Ovary (tissue), 3 donors: ENCODE measurements at regions not wholly inside any gene's neighbourhood (a gene's known extent, or its start where the extent isn't known, plus 50 kb on each side); places are given as distances from the start of the nearest gene placed in this dataset.

ENCODE experiments used
- CTCF ChIP-seq, 3 donors: fragments of 450-650 bp in 2 of 3; fragments of 200-600 bp in 1 of 3; IDR thresholded peaks; one replicate each; pipeline versions ENCODE4 v1.5.1 to v1.8.0; 2016 to 2022; ENCODE audit warnings: antibody characterized with exemption in 3 of 3, mild to moderate bottlenecking in 1 of 3
- POLR2A ChIP-seq: fragments of 450-650 bp; IDR thresholded peaks from one replicate; pipeline ENCODE4 v1.6.1; 2017; ENCODE audit warnings: antibody characterized with exemption, mild to moderate bottlenecking, moderate library complexity
- donor health status: DM: no; HTN: no; CAD: no.

DNA sequence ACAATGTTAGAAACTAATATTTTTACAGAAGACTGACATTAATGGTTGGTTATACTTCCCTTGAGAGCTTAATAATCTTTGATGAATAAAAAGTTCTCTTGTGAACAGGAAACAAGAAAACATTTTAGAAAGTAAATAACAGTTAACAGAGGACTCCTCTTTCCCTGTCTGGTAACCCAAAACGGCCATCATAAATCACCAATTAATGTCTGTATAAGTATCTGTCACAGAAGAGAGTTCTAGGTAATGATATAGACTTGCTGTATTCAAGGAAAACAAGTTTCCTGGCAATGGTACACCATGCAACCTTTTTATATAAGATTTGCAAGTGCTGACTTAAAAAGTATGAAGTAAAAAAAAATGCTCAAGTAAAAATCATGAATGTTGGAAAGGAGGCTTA lies 426.7 kb downstream of the SOX2 start:
- TF ChIP-seq CTCF (IDR thresholded peaks at IDR 0.05) (no peak), POLR2A (no peak)
